ENCODE measurements at regions not wholly inside any gene's neighbourhood (a gene's known extent, or its start where the extent isn't known, plus 50 kb on each side); places are given as distances from the start of the nearest gene placed in this dataset.

GRCh38 chr9:82116556-82116955 lies 128.0 kb downstream of the SPATA31D1 start (continued):
- TF ChIP-seq, protein P1, sequence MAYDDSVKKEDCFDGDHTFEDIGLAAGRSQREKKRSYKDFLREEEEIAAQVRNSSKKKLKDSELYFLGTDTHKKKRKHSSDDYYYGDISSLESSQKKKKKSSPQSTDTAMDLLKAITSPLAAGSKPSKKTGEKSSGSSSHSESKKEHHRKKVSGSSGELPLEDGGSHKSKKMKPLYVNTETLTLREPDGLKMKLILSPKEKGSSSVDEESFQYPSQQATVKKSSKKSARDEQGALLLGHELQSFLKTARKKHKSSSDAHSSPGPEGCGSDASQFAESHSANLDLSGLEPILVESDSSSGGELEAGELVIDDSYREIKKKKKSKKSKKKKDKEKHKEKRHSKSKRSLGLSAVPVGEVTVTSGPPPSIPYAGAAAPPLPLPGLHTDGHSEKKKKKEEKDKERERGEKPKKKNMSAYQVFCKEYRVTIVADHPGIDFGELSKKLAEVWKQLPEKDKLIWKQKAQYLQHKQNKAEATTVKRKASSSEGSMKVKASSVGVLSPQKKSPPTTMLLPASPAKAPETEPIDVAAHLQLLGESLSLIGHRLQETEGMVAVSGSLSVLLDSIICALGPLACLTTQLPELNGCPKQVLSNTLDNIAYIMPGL (CRISPR knock-in tag; IDR thresholded peaks at IDR 0.05; ENCODE audit: borderline replicate concordance) = no peak
- TF ChIP-seq EHMT2 (IDR thresholded peaks at IDR 0.05; ENCODE audit: low read depth) (no peak), JUNB (IDR thresholded peaks at IDR 0.05) (no peak), RAD21 (conservative IDR thresholded peaks at IDR 0.05 in 1 of 2, IDR thresholded peaks at IDR 0.05 in 1 of 2) (no peak), RNF2 (IDR thresholded peaks at IDR 0.05; ENCODE audit: borderline replicate concordance, low read depth) (no peak)

DNA sequence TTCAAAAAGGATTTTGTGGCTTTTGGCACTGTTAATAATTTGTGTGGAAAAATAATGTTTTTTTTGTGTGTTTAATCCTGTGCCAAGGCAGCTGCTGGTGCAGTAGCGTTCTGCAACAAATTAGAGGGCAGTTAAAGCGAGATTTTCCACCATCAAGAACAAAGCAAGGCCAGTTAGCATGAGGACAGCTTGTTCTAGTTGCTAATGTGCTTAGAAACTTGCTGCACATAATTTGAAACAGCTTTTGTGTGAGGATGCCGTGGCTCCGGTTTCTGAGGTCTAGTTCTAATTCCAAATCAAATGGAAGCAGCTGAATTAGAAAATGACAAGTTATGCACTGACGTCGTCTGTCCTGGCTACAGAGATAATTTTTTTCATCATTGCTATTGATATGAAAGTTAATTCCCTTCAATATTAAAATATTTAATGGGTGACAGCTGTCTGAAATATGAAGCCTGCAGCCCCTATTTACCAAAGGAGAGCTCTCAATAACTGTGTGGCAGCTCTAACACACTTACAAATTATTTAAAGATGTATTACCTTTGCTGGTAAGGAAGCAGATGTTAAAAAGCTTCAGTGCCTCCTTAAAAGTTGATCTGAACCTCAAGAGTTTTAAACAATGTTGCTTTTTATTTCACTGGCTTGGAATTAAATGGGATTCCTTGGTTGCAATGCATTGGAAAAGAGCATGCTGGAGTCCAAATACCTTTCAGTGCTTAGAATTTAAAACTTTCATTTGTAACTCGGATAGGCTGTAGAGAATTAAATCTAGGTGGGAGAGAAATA lies 128.6 kb downstream of the SPATA31D1 start:
- H3K4me1 ChIP-seq = no peaks in the 10 kb centered on the region
- H3K4me3 ChIP-seq = no peak overlapping the region
- TF ChIP-seq JUN (IDR thresholded peaks at IDR 0.05) (no peak), TFCP2L1 (CRISPR knock-in tag; IDR thresholded peaks at IDR 0.05) (no peak), CHD2 (IDR thresholded peaks at IDR 0.05; ENCODE audit: low read length, partially characterized antibody) (no peak), ZNF302 (CRISPR knock-in tag; IDR thresholded peaks at IDR 0.05) (no peak), KDM5A (IDR thresholded peaks at IDR 0.05) (no peak), RNF2 (IDR thresholded peaks at IDR 0.05; ENCODE audit: borderline replicate concordance, low read depth) (no peak), RARB (CRISPR knock-in tag; IDR thresholded peaks at IDR 0.05) (no peak), RCOR1 (IDR thresholded peaks at IDR 0.05; ENCODE audit: low read depth, low read length) (no peak), HOXA7 (CRISPR knock-in tag; IDR thresholded peaks at IDR 0.05) (no peak), ZC3H11A (IDR thresholded peaks at IDR 0.05) (no peak), ELK1 (IDR thresholded peaks at IDR 0.05; ENCODE audit: low read depth, low read length) (no peak), MYC (IDR thresholded peaks at IDR 0.05; ENCODE audit: borderline replicate concordance, low read length) (no peak), EHMT2 (IDR thresholded peaks at IDR 0.05; ENCODE audit: low read depth) (no peak), RAD21 (conservative IDR thresholded peaks at IDR 0.05 in 1 of 2, IDR thresholded peaks at IDR 0.05 in 1 of 2) (no peak)
- TF ChIP-seq, protein P2, sequence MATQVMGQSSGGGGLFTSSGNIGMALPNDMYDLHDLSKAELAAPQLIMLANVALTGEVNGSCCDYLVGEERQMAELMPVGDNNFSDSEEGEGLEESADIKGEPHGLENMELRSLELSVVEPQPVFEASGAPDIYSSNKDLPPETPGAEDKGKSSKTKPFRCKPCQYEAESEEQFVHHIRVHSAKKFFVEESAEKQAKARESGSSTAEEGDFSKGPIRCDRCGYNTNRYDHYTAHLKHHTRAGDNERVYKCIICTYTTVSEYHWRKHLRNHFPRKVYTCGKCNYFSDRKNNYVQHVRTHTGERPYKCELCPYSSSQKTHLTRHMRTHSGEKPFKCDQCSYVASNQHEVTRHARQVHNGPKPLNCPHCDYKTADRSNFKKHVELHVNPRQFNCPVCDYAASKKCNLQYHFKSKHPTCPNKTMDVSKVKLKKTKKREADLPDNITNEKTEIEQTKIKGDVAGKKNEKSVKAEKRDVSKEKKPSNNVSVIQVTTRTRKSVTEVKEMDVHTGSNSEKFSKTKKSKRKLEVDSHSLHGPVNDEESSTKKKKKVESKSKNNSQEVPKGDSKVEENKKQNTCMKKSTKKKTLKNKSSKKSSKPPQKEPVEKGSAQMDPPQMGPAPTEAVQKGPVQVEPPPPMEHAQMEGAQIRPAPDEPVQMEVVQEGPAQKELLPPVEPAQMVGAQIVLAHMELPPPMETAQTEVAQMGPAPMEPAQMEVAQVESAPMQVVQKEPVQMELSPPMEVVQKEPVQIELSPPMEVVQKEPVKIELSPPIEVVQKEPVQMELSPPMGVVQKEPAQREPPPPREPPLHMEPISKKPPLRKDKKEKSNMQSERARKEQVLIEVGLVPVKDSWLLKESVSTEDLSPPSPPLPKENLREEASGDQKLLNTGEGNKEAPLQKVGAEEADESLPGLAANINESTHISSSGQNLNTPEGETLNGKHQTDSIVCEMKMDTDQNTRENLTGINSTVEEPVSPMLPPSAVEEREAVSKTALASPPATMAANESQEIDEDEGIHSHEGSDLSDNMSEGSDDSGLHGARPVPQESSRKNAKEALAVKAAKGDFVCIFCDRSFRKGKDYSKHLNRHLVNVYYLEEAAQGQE (IDR thresholded peaks at IDR 0.05) = no peak
- TF ChIP-seq, protein P3, sequence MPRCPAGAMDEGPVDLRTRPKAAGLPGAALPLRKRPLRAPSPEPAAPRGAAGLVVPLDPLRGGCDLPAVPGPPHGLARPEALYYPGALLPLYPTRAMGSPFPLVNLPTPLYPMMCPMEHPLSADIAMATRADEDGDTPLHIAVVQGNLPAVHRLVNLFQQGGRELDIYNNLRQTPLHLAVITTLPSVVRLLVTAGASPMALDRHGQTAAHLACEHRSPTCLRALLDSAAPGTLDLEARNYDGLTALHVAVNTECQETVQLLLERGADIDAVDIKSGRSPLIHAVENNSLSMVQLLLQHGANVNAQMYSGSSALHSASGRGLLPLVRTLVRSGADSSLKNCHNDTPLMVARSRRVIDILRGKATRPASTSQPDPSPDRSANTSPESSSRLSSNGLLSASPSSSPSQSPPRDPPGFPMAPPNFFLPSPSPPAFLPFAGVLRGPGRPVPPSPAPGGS (IDR thresholded peaks at IDR 0.05) = no peak
- TF ChIP-seq, protein P1 (CRISPR knock-in tag; IDR thresholded peaks at IDR 0.05; ENCODE audit: borderline replicate concordance) = no peak
- H3K4me2 ChIP-seq = no peak overlapping the region
- 55% methylated on average over 7 of the region's 7 CpGs for WGBS (ENCODE audit: missing lambda C conversion rate)
- no peaks in the 10 kb centered on the region for H3K9me3 ChIP-seq
- CTCF ChIA-PET = interaction anchor here (1.3 kb wide), 1 partner anchor 8 kb away, joined by 3 read pairs; no protein-coding TSS in a partner anchor
- DNase-seq (ENCODE audit: low read depth in 1 of 2, low spot score in 1 of 2) (no peak), ATAC-seq (no peak), FAIRE-seq (no peak)
- no peak overlapping the region for H3K27ac ChIP-seq
- POLR2A ChIA-PET = no interaction called here

Data from A549 (cell line).